IPS DF 4.7 (cell line): ENCODE measurements at regions not wholly inside any gene's neighbourhood (a gene's known extent, or its start where the extent isn't known, plus 50 kb on each side); places are given as distances from the start of the nearest gene placed in this dataset.

ENCODE experiments used
- DNase-seq: peaks from one replicate; pipeline ENCODE4 v3.0.0-alpha.2; 2013; ENCODE audit warnings: low spot score; ENCODE audit errors: extremely low read depth

DNA sequence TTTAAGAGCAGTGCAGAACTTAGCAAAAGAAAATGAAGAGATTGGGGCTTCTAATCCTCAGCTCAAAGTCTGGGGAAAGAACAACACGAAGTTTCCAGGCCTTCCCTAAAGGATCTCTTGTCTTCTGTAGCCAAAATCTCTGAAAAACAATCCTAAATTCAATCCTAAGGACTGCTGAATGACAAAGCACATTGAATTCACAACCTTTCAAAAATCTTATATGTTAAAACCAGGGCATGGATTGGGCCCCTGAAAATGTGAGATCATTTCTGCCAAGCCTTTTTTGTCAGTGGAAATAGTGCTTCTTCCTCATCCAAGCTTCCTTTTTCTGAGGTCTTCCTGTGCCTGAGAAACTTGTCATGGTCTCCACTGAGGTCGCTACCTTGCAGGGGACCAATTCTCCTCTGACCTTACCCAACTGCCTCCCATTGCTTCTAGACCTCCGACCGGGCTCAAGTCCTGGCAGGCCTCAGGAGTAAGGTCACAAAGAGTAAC lies 126.2 kb upstream of the ARID1B start:
- DNase-seq, result no peak

DNA sequence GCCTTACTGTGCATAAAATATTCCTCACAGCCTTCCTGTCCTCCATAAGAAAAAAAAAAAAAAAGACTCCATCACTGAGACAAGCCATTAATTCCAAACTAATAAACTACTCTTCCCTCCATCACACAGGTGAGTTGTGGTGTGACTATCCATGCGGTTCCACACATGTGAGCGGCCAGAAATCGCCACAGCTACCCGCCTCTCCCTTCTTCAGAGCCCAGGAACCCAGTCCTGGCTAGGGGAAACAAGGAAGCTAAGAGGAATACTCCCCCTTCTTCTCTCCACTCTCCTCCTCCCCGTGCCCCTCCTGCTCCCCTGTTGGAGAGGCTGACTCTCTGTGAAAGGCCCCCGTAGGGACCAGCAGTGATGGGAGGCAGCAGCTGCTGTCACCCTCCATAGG lies 128.6 kb upstream of the ARID1B start:
- DNase-seq, result no peak

DNA sequence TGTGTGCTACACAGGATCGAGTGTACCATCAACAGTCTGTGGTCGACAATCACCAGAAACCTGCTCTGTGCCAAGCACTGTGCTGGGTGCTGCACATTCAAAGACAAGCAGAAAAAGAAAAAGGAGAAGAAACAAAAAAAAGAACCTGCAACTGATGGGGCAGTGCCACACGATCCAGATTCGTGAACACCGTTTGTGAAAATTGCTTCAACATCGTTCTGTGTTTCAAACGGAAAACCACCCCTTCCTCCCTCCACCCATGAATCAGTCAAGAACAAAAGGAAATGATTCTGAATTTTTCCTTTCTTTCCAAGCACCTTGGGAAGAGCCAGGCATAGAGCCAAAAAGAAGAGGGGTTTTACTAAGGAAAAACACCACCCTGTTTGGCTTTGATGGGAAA lies 129.2 kb upstream of the ARID1B start:
- DNase-seq, result no peak

DNA sequence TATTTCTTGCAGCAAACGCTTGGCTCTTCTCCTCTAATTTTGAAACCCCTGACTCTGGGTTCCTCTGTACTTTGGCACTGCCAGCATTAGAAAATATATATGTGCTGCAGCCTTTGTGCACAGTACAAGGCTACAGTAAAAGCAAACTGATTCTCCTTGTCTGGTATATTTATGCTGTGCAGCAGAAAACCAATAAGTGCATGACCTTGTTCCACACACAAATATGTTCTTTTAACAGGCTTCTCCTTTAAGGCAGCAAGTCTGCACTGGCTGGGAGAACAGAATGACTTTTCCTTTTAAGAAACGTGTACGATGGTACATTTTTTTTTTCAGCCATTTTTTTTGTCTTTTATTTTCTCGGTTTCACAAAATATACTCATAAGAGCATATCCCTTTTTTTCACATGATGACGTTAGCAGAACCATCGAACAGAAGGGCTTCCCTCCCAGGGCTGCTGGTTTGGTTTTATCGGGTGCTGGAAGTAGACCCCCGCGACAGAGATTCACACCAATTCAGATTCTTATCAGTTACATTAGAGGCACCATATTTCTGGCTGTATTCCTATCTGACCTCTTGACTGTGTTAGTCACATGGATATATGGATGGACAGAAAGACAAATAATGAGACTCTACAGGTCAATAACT lies 129.9 kb upstream of the ARID1B start:
- no peak for DNase-seq

DNA sequence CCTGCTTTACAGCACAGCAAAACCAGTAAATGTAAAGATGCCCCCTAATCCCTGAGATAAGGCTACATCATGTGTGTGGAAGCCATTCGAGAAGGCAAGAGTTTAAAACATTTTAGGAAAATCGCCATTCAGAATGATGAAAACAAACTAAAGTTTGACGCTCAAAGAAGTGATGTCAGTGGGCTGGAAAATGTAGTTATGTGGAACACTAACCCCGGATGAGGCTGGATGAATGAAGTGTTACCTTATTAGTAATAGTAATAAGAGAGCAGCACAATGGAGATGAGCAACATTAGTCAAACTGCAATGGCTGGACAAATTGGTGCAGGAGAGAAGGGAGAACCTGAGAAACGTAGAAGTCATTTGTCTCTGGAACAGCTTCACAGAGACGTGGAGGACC lies 130.7 kb upstream of the ARID1B start:
- DNase-seq, result no peak

DNA sequence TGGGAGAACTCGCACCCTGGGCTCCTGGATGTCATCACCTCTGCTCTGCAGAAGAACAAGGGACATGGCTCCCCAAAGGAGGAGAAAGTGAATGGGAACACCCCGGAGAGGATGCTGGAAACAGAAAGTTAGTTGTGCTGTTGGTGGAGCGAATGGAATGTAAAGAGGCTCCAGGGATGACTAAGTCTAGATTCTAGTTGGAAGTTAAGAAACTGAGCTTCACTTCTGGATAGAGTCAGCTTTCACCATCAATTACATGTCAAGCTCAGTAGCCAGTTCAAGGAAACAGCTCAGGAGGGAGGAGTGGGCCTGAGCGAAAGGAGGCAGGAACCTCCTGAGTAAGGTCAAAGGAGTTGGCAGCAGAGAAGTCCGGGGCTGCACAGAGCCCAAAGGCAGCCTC lies 132.1 kb upstream of the ARID1B start:
- DNase-seq, result no peak

DNA sequence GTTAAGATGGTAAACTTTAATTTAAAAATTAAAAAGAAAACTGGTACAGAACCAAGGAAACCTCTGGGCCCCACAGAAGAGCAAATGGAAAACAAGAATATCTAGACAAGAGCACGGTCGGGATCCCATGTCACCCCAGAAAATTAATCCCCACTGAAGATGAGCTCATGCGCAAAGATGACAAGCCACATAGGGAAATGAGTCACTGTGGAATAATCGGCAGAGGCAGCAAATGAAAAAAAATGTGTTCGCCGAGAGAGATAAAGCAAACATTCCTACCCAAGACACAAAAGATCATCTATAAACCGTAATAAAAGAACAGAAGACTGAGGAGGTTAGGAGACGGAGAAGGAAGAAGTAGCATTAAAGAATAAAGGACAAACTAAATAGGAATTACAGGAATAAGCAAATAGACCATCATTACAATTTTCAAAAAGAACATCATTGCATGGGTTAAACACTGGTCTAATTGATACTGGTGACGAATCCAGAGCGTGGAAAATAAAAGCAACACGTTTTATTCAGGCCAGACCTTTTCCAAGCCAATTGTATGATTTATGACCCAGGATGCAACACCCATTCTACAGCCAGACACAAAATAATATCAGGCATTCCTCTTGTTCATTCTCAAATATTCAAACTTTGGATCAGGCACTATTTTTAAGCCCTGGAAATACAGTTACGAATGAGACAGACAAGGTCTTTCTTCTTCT lies 138.0 kb upstream of the ARID1B start:
- DNase-seq, result no peak

DNA sequence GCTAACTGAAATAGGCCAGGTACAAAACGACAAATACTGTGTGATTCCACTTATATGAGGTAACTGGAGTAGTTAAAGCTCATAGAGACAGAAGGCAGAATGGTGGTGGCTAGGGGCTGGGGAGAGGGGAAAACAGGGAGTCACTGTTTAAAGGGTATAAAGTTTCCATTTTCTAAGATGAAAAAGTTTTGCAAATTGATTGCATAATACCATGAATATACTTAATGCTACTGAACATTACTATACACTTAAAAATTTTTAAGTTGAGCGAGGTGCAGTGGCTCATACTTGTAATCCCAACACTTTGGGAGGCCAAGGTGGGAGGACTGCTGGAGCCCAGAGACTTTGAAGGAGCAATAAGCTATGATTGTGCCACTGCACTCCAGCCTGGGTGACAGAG lies 138.6 kb upstream of the ARID1B start:
- no peak for DNase-seq

DNA sequence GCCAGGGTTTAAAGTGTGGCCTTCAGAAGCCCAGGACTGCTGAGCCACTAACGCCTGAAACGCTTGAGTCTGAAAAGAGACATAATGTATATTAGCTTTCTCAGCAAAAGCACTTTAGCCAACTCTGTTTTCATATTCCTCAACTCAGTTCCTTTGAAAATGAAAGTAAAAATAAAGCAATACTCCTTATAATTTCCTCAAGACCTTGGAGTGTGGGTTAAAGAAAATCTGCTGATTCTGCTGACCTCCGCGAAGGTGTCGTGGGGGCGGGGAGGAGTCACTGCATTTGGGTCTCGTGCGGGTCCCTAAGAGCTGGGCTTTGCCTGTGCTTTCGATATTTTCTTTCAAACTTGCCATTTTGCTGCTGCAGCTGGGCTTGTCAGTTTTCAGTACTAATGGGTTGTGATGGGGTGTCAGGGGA lies 142.2 kb upstream of the ARID1B start:
- no peak for DNase-seq

DNA sequence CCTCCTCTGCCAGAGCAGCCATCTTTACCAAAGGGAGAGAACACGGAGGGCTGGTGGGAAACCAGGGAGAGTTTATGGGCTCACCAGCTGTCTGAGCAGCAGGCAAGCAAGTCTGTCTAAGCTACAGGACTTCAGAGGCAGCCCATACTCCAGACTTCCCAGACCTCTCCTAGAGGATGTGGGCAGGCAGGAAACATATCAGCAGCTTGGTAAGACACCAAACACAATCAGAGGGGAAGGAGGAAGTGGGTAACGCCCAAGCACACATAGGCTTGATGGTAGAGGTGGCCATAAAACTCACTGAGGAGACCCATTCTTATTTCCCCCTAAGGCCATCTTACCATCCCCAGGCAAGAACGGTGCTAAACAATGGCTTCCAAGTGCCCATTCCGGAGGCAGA lies 143.1 kb upstream of the ARID1B start:
- DNase-seq, result no peak

DNA sequence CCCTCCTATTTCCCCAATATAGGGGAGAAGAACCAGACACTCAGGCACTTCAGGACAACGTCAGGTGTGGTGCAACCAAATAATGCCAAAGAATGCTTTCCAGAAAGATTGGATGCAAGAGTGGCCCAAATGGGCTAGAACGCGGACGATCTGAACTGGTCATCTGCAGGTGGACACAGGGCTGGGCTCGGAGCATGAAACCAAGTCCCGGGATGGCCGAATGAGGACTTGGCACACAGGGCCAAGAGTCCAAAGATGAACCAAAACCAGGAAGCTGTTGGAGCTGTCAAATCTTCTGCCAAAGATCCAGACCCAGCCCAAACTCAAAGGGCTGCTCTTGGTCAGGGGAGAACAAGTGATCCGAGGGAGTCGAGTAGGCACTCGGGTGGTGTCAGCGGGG lies 143.9 kb upstream of the ARID1B start:
- DNase-seq, result no peak

DNA sequence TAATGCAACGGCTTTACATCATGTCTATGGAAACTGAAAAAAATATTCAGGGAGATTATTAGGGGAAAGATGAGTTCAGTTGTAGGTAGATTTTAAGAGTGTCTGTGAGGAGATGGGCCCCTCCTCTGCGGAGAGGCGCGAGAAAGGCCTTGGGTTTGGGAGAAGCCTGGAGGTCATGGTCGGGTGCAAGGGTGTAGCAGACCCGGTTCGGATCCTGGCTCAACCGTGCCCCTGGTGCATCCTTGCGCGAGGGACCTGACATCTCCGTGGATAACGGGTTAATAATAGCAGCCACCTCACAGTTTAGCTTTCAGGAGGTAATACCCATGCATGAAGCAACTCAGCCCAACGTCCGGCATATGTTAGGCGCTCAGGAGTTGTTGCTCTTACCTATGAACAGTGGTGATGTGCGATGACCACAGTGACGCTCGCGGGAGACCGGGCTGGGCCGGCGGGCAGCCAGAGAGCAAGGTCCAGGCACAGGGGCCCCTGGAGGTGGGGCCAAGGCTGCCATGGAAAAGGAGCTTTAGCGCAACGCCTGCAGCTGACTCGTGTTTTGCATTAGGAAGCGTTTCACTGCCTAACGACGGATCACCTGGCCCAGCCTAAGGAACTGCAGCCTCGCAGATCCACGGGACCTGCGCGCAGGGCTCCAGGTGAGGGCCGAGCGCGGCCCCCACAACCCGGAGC lies 146.4 kb upstream of the ARID1B start:
- DNase-seq, result no peak

DNA sequence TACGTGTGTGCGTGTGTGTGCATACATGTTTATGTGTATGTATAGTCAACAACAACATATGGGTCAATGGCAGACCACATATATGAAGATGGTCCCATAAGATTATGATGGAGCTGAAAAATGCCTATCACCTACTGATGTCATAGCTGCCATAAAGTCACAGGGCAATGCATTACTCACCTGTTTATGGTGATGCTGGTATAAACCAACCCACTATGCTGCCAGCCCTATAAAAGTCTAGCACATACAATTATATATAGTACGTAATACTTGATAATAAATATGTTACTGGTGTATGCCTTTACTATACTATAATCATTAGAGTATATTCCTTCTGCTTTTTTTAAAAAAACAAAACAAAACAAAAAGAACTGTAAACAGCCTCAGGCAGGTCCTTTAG lies 148.4 kb upstream of the ARID1B start:
- no peak for DNase-seq

DNA sequence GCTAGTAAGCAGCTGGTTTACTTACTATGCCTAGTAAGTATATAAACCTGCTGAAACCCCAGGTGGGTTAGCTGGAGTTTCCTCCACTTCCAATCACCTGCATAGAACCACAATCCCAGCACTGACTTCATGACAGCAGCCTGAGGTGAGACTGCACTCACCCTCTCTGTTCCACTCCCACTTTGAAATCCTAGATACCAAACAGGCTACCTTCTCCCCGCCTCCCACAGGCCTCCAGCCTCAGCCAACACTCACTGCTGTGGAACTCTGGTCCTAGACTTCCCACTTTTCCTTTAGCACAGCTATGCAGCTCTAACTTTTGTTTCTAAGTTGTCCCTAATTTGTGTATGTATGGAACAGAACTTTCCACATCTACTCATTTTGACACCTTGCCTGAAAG lies 149.7 kb upstream of the ARID1B start:
- DNase-seq, result no peak

DNA sequence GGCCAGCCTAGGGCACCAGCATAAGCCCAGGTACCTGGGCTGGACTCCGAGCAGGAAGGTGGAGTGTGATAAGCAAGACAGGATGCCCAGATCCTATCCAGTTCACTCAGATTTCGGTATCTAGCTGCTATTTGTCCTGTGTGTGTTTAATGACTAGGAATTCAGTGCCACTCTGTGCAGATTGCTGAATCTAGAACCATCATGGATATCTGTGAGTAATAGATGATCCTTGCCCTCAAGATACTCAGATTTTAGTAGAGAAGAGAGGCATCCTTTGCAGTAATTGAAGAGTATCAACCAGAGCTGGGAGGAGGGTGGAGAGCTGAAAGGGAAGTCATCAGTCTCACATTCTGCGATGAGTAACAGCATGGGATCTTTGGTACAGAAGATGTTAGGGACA lies 155.0 kb upstream of the ARID1B start:
- DNase-seq, result no peak

DNA sequence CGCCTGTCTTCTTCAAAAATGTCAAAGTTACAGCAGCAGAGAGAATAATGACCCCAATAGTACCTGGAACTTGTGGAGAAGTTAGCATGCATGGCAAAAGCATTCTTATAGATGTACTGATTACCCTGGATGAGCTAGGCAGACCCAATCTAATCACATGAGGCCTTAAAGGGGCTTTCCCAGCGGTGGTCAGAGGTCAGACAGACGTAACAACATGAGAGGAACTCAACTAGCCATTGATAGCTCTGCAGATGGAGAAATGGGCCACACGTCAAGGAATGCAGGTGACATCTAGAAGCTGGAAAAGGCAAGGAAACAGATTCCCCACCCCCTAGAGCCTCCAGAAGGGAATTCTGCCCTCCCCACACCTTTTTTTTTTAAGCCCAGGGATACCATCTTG lies 156.8 kb upstream of the ARID1B start:
- DNase-seq, result no peak

DNA sequence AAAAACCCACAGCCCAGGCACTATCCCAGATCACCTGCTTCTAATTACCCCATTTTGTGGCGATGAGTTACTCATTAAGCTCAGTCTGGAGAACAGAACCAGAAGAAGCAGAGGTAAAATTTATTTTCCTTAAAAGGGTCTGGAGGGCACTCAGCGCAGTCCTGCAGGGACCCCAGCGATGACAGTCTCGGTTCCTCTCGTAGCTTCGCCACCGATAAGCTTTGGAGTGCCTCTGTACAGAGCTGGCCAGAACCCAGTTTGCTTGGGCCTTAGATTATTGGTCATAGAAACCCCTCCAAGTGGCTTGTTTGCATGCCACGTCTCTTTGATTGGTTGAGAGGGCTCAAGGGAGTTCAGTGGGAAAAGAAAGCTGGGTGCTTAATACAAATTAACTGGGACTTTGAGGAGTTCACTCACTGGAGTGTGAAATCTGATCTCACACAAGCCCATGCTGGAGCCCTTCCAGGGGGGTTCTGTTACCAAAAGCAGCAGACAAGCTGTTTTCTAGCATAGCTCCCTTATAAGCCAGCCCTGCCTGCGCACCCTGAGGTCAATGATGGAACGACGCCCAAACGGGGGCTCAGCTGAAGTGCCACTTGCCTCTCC lies 158.5 kb upstream of the ARID1B start:
- DNase-seq, result peak; percentile 14

DNA sequence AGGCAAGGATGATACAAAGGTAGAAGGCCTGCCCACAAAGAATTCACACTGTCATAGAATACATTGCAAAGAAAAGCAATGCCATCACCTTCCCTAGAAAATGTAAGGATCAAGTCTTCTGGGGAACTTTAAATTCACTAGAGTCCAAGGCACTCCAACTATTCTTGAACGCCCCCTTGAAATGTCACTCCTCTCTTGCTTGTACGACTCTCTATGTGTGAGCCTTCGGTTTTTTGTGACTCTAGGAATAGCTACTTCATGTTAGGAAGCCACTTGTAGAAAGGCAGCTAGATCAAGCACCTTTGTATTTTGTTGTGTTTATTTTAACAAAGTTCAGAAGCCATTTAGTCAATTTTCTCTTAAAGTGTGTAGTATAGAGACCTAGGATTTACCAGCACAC lies 159.2 kb upstream of the ARID1B start:
- no peak for DNase-seq

DNA sequence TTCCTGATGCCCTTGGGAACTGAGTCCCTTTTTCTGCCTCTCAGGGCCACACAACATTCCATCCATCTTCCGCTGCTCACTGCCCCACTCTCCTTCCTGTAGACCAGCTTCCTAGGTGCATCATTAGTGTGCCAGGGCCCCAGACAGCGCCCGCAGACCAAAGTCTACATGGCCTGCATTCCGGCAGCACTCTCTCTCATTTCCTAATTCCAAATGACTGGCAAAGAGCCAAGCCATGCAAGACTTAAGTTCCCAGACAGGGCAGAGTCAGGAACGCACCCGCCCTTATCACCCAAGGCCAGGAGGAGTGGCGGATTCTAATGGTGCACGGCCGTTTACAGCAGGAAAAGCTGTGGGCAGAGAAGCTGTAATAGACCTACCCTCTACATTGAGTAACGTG lies 159.8 kb upstream of the ARID1B start:
- DNase-seq, result no peak

DNA sequence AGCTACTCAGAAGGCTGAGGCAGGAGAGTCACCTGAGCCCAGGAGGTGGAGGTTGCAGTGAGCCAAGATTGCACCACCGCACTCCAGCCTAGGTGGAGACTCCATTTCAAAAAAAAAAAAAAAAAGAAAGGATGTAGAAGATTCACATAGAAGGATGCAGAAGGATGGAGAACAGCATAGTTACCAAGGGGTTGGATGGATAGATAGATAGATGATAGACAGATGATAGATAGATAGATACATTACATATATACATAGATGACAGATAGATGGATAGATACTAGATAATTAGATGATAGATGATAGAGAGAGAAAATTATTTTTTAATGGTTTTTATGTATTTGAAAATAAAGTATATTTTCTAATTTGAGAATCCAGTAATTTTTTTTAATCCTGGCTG lies 160.7 kb upstream of the ARID1B start:
- no peak for DNase-seq

DNA sequence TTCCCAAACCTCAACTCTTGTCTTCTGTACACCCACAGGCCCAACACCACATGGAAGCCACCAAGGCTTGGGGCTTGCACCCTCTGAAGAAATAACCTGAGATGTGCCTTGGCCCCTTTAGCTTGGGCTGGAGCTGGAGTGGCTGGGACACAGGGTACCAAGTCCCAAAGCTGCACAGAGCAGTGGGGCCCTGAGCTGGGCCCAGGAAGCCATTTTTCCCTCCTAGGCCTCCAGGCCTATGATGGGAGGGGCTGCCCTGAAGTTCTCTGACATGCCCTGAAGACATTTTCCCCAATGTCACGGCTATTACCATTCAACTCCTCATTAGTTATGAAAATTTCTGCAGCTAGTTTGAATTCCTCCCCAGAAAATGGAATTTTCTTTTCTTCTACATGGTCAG lies 163.2 kb upstream of the ARID1B start:
- DNase-seq, result no peak

DNA sequence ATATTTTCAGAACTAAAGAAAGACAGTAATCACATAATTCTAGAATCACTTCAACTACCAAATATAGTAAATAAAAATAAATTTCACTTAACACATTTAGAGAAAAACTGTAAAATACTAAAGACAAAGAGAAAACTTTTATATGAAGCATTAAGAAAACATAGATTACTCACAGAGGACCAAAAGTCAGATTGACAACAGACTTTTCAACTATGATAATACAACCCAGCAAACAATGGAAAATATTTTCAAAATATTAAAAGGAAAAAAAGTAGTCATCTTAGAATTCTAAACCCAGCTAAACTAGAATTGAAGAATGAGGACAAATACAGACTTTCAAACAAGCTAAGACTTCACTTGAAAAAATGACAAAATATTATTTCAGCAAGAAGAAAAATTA lies 164.8 kb upstream of the ARID1B start:
- no peak for DNase-seq
